Liver (tissue), 3 donors: ENCODE measurements at regions not wholly inside any gene's neighbourhood (a gene's known extent, or its start where the extent isn't known, plus 50 kb on each side); places are given as distances from the start of the nearest gene placed in this dataset.
"Not testable (repeated sequence)": the region's sequence is repeated elsewhere in the genome, so short reads cannot be mapped to it uniquely, and the experiment has no call there.

Source experiments
- CTCF ChIP-seq: fragments of 150-350 bp; IDR thresholded peaks from 2 replicates; pipeline ENCODE4 v1.5.1; 2017; ENCODE audit warnings: improper control_type of control experiment, low read depth, low read length; ENCODE audit not compliant: missing input control
- JUND ChIP-seq, 2 donors: IDR thresholded peaks; 2 replicates each; pipeline ENCODE4 v1.6.1; 2016; ENCODE audit warnings: antibody characterized with exemption in 2 of 2
- MAX ChIP-seq: IDR thresholded peaks from 2 replicates; pipeline ENCODE4 v1.6.1; 2016; ENCODE audit warnings: antibody characterized with exemption
- REST ChIP-seq: IDR thresholded peaks from 2 replicates; pipeline ENCODE4 v1.6.1; 2016; ENCODE audit warnings: antibody characterized with exemption, mild to moderate bottlenecking
- TAF1 ChIP-seq: conservative IDR thresholded peaks from 2 replicates; pipeline ENCODE4 v1.6.1; 2016; ENCODE audit warnings: antibody characterized with exemption, mild to moderate bottlenecking
- donor health status: healthy.
- donor health status: healthy.

GRCh38 chr1:144045751-144046546 lies 74.2 kb upstream of the FAM72C start:
- TF ChIP-seq REST; JUND (IDR thresholded peaks at IDR 0.05); MAX; TAF1; CTCF: not testable (repeated sequence)
